WERI-Rb-1 (cell line): ENCODE measurements at regions not wholly inside any gene's neighbourhood (a gene's known extent, or its start where the extent isn't known, plus 50 kb on each side); places are given as distances from the start of the nearest gene placed in this dataset.

Experiments used
- DNase-seq: peaks from one replicate; pipeline ENCODE4 v3.0.0-alpha.2; 2020
- H3K27ac ChIP-seq: fragments of 250-450 bp; sonication (Bioruptor Pico); 2 replicates; pipeline ENCODE4 v1.5.1; 2020; ENCODE audit warnings: mild to moderate bottlenecking, moderate library complexity
- H3K27me3 ChIP-seq: fragments of 250-450 bp; sonication (Bioruptor Pico); 2 replicates; pipeline ENCODE4 v1.5.1; 2021; ENCODE audit warnings: mild to moderate bottlenecking, low read depth, moderate library complexity; ENCODE audit not compliant: insufficient read depth, severe bottlenecking
- H3K36me3 ChIP-seq: fragments of 250-450 bp; sonication (Bioruptor Pico); 2 replicates; pipeline ENCODE4 v1.5.1; 2020; ENCODE audit warnings: mild to moderate bottlenecking, moderate library complexity
- H3K4me3 ChIP-seq: 2 replicates; pipeline ENCODE4 v1.5.1; 2011; ENCODE audit warnings: low read depth, mild to moderate bottlenecking, control low read depth, low read length
- H3K9me3 ChIP-seq: fragments of 250-450 bp; sonication (Bioruptor Pico); 2 replicates; pipeline ENCODE4 v1.5.1; 2021; ENCODE audit warnings: mild to moderate bottlenecking, moderate library complexity; ENCODE audit not compliant: severe bottlenecking
- TF ChIP-seq, protein P1 (sequence below): IDR thresholded peaks from 2 replicates; pipeline ENCODE4 v1.5.1; 2011; ENCODE audit warnings: low read depth, mild to moderate bottlenecking, control low read depth, inconsistent platforms, low read length

DNA sequence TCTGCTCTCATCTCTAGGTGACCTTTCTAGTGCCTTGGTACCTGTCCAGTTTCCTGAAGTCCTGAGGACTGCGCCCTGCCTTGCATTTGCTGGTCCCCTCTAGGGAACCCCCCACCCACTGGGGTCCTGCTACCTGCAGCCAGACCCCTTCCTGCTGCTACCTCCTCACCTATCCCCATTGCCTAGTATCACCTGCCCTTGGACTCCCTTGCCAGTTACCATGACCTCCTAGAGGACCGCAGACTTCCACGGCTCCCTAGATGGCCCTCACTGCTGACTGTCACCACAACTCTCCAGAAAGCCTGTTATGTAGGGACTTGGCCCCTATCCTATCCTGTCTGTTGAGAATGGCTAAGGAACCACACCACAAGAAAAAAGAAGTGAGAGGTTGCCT, 166.6 kb downstream of the EFNB1 start:
- no peaks in the 10 kb centered on the region for H3K9me3 ChIP-seq
- H3K27ac ChIP-seq, result no peak overlapping the region

DNA sequence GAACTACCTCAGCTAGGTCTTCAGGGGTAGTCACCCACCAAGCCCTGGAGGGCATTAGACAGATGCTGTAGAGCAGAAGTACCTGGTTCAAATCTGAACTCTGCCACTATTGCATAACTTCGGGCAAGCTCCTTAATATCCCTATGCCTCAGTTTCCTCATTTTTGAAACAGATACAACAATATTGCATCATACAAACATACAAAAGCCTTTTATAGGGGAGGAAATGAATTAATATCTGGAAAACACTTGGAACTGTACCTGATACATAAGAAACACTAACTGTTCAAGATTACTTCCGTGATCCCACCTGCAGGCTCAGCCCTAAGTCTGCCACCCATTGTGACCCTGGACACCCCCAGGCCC, 166.1 kb downstream of the EFNB1 start:
- Histone ChIP-seq H3K27me3 (peaks cover 7% of the 10 kb centered on the region), H3K36me3 (no peaks in the 10 kb centered on the region), H3K27ac (no peak overlapping the region), H3K4me3 (no peak overlapping the region), H3K9me3 (no peaks in the 10 kb centered on the region)
- DNase-seq, result no peak
- TF ChIP-seq, protein P1, sequence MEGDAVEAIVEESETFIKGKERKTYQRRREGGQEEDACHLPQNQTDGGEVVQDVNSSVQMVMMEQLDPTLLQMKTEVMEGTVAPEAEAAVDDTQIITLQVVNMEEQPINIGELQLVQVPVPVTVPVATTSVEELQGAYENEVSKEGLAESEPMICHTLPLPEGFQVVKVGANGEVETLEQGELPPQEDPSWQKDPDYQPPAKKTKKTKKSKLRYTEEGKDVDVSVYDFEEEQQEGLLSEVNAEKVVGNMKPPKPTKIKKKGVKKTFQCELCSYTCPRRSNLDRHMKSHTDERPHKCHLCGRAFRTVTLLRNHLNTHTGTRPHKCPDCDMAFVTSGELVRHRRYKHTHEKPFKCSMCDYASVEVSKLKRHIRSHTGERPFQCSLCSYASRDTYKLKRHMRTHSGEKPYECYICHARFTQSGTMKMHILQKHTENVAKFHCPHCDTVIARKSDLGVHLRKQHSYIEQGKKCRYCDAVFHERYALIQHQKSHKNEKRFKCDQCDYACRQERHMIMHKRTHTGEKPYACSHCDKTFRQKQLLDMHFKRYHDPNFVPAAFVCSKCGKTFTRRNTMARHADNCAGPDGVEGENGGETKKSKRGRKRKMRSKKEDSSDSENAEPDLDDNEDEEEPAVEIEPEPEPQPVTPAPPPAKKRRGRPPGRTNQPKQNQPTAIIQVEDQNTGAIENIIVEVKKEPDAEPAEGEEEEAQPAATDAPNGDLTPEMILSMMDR, result no peak

More for the DNA sequence above, 166.6 kb downstream of the EFNB1 start:
- no peak for DNase-seq
- peaks cover 7% of the 10 kb centered on the region for H3K27me3 ChIP-seq
- no peaks in the 10 kb centered on the region for H3K36me3 ChIP-seq
- TF ChIP-seq, protein P1, result no peak
- no peak overlapping the region for H3K4me3 ChIP-seq

DNA sequence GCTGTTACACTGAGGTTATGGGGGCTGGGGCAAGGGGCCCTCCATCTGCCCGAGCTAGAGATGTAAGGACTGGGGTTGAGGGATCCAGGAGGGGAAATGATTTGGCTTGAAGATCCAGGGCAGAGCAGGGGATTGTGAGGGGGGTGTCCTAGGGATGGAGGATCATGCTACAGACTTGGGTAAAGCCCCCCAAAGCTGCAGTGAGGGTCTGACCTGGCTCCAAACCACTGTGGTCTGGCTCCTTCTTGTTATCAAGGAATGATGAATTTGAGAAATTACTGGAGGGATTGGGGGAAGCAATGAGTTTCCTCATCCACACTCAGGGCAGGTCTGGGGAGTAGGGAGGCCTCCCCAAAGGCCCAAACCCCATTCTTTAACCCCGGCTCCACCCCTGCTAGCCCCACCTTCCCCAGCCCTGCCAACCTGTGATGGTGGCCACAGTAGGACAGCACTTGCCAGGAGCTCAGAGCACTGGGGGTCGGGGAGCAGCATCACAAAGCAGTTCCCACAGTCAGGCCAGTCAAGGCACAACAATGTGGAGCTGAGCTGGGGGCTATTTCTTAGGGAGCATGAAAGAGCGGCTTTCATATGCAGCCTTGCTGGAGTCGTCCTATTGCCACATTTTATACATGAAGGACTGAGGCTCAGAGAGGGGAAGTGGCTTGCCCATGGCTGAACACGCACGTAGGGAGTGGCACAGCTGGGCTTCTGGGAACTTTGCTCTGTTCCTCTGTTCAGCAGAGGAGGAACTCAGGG, 165.5 kb downstream of the EFNB1 start:
- Histone ChIP-seq H3K27ac (no peak overlapping the region), H3K27me3 (peaks cover 7% of the 10 kb centered on the region), H3K9me3 (no peaks in the 10 kb centered on the region), H3K36me3 (no peaks in the 10 kb centered on the region), H3K4me3 (no peak overlapping the region)
- DNase-seq, result no peak
- TF ChIP-seq, protein P1, result no peak

DNA sequence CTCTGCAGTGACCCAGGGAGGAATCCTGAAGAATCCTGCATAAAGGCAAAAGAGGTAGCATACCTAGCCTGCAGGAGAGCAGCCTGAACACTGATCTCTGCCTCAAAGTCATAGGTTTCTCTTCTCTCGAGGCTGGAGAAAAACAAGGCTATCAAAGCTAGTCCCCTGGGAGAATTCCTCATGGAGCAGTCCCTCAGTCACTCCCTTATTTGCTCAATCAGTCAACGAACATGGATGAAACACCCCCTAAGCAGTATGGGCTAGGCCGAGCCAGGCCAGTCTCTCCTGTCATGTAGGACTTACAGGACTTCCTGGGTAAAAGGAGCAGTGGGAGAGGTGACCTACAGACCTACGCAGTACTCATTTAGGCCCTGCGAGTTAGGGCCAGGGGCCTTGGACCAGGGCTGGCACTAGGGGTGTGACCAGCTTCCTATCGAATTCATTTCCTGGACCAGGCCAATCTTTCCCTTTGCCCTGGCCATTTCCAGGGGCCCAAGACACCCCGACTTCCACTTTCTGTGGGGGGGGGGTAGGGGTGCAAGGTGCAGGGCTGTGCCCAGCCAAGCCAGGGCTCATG, 164.1 kb downstream of the EFNB1 start:
- Histone ChIP-seq H3K9me3 (no peaks in the 10 kb centered on the region), H3K27me3 (peaks cover 7% of the 10 kb centered on the region), H3K27ac (no peak overlapping the region), H3K36me3 (no peaks in the 10 kb centered on the region), H3K4me3 (no peak overlapping the region)
- TF ChIP-seq, protein P1, result no peak
- DNase-seq, result no peak

DNA sequence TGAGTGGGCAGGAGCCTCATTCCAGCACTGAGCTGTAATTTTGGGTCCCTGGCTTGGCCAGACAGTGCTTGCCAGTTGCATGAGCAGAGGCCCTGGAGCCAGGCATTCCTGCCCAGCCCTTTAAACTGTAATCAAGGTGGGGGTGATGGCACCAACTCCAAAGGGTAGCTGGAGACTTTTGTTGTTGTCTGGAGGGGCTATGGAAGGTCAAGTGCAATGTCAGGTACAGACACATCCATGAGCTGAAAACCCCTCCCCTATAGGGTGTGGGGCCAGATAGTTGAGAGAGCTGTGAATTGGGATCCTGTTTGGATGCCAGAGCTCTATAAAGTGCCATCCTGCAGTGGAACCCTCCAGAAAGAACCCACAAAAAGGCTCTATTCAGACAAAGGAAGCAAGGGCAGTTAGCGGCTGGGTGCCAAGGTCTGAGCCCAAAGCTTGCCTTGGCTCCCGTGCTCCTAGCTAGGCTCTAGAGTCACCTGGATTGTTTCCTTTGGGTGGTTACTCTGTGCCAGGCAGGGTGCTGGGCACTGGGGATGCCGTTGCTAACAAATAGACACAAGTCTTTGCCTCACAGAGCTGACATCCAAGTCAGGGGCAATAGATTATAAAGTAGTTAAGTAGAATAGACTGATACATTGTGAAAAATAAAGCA, 163.0 kb downstream of the EFNB1 start:
- TF ChIP-seq, protein P1, result no peak
- DNase-seq, result no peak
- no peaks in the 10 kb centered on the region for H3K9me3 ChIP-seq
- no peak overlapping the region for H3K27ac ChIP-seq
- no peaks in the 10 kb centered on the region for H3K36me3 ChIP-seq
- H3K27me3 ChIP-seq, result peaks cover 3% of the 10 kb centered on the region
- no peak overlapping the region for H3K4me3 ChIP-seq
